ENCODE measurements at regions not wholly inside any gene's neighbourhood (a gene's known extent, or its start where the extent isn't known, plus 50 kb on each side); places are given as distances from the start of the nearest gene placed in this dataset.

DNA sequence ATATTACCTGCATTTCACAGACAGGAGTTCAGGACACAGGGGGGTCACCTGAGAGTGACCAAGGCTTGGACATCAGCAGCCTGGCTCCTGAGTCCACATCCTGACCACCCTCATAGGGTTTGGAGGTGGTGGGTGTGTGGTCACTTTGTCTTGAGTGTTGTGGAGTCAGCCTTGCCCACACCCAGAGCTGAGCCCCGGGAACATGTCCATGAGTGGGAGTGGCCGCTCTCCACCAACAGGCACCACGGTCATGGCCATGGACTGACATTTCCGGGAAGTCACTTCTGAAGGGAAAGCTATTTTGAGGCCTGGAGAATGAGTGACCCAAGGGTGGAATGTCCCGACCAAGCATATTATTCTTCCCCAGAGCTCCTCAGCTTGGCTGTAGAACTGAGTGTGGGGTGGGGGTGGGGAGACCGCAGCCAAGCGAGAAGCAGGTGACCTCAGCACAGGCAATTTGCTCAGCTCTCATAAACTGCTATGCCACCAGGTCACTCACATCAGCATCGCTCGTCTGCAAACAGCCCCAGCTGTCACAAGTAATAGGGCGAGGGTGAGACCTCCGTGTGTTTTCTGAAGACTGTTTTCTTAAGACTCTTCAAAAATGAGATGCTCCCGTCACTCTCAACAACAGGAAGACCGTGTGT is 348.6 kb upstream of the CDH4 start:
- DNase-seq (ENCODE audit: low spot score) = no peak
- H3K4me2 ChIP-seq (ENCODE audit: insufficient read depth, low read length, poor library complexity, severe bottlenecking) = no peak overlapping the region
- H2BK120ac ChIP-seq (ENCODE audit: low read depth, low read length) = no peak overlapping the region

DNA sequence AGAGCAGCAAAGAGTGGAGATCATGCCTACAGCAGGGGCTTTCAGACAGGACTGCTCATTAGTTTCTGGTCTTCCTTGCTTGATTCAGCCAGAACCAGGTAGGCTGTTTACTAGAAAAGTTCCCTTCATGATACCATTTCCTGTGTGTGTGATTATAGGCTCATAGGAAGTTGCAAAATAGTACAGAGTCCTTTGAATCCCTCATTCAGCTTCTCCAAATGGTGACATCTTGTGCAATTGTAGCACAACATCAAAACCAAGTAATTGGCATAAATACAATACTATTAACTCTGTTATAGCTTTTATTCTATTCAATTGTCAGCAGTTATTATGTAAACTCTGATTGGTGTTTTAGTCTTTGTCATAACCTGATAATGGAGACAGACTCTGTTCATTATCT is 347.3 kb upstream of the CDH4 start:
- no peaks in the 10 kb centered on the region for H3K4me1 ChIP-seq (ENCODE audit: control insufficient read depth in 2 of 2, insufficient read depth in 1 of 2, low read depth in 1 of 2, low read length in 2 of 2)
- no peak overlapping the region for H3K4me2 ChIP-seq (ENCODE audit: insufficient read depth, low read length, poor library complexity, severe bottlenecking)
- H3K23ac ChIP-seq (ENCODE audit: low read depth, low read length, poor library complexity) = no peak overlapping the region
- H2AK5ac ChIP-seq (ENCODE audit: low read depth, low read length) = no peak overlapping the region
- no peak overlapping the region for H3K4ac ChIP-seq (ENCODE audit: low read length)
- DNase-seq (ENCODE audit: low spot score) = no peak
- H2BK120ac ChIP-seq (ENCODE audit: low read depth, low read length) = no peak overlapping the region
- no peaks in the 10 kb centered on the region for H3K36me3 ChIP-seq (replicated peaks in 1 of 2; ENCODE audit: control insufficient read depth in 2 of 2, insufficient read depth in 2 of 2, low read length in 2 of 2)
- H3K79me1 ChIP-seq (ENCODE audit: low read depth, low read length) = no peaks in the 10 kb centered on the region
- H3K27me3 ChIP-seq (ENCODE audit: control insufficient read depth in 3 of 3, insufficient read depth in 3 of 3, low read depth in 1 of 3, low read length in 3 of 3) = no peaks in the 10 kb centered on the region
- H2BK15ac ChIP-seq (ENCODE audit: low read length) = no peak overlapping the region
- no peak overlapping the region for H3K18ac ChIP-seq (ENCODE audit: low read length)
- no peak overlapping the region for H2AFZ ChIP-seq (ENCODE audit: low read length)
- H3K27ac ChIP-seq (replicated peaks; ENCODE audit: low read length) = no peak overlapping the region
- H3K14ac ChIP-seq (ENCODE audit: low read length) = no peak overlapping the region
- H2BK12ac ChIP-seq (ENCODE audit: low read length) = no peak overlapping the region
- no peak overlapping the region for H3K4me3 ChIP-seq (ENCODE audit: low read length in 2 of 2)
- H4K8ac ChIP-seq (ENCODE audit: low read depth, low read length) = no peak overlapping the region
- H2BK5ac ChIP-seq (ENCODE audit: low read length) = no peak overlapping the region
- H3K9ac ChIP-seq (ENCODE audit: low read depth, low read length, poor library complexity) = no peak overlapping the region
- peaks cover 0 to 3% of the 10 kb centered on the region in 2 donors for H3K9me3 ChIP-seq (replicated peaks in 1 of 2; ENCODE audit: control insufficient read depth in 2 of 2, insufficient read depth in 1 of 2, low read depth in 1 of 2, low read length in 2 of 2)
- no peak overlapping the region for H4K91ac ChIP-seq (ENCODE audit: low read depth, low read length, poor library complexity)

More for the DNA sequence above, 348.6 kb upstream of the CDH4 start:
- Histone ChIP-seq H3K23ac (ENCODE audit: low read depth, low read length, poor library complexity) (no peak overlapping the region), H3K4me1 (ENCODE audit: control insufficient read depth in 2 of 2, insufficient read depth in 1 of 2, low read depth in 1 of 2, low read length in 2 of 2) (no peaks in the 10 kb centered on the region), H3K4ac (ENCODE audit: low read length) (no peak overlapping the region), H3K14ac (ENCODE audit: low read length) (no peak overlapping the region), H3K9me3 (replicated peaks in 1 of 2; ENCODE audit: control insufficient read depth in 2 of 2, insufficient read depth in 1 of 2, low read depth in 1 of 2, low read length in 2 of 2) (peaks cover 0 to 3% of the 10 kb centered on the region in 2 donors), H2AFZ (ENCODE audit: low read length) (no peak overlapping the region), H4K91ac (ENCODE audit: low read depth, low read length, poor library complexity) (no peak overlapping the region), H3K36me3 (replicated peaks in 1 of 2; ENCODE audit: control insufficient read depth in 2 of 2, insufficient read depth in 2 of 2, low read length in 2 of 2) (no peaks in the 10 kb centered on the region), H2AK5ac (ENCODE audit: low read depth, low read length) (no peak overlapping the region), H3K18ac (ENCODE audit: low read length) (peak overlapping the region; percentile 32), H2BK12ac (ENCODE audit: low read length) (no peak overlapping the region), H3K27me3 (ENCODE audit: control insufficient read depth in 3 of 3, insufficient read depth in 3 of 3, low read depth in 1 of 3, low read length in 3 of 3) (no peaks in the 10 kb centered on the region), H3K4me3 (ENCODE audit: low read length in 2 of 2) (no peak overlapping the region), H2BK15ac (ENCODE audit: low read length) (no peak overlapping the region), H2BK5ac (ENCODE audit: low read length) (no peak overlapping the region), H3K9ac (ENCODE audit: low read depth, low read length, poor library complexity) (no peak overlapping the region), H3K79me1 (ENCODE audit: low read depth, low read length) (no peaks in the 10 kb centered on the region), H4K8ac (ENCODE audit: low read depth, low read length) (no peak overlapping the region), H3K27ac (replicated peaks; ENCODE audit: low read length) (no peak overlapping the region)
- no CpG with 5 or more reads among the region's 13 CpGs for WGBS, 2 donors (ENCODE audit: extremely low coverage in 2 of 2, insufficient read length in 2 of 2, insufficient replicate concordance in 1 of 2)

DNA sequence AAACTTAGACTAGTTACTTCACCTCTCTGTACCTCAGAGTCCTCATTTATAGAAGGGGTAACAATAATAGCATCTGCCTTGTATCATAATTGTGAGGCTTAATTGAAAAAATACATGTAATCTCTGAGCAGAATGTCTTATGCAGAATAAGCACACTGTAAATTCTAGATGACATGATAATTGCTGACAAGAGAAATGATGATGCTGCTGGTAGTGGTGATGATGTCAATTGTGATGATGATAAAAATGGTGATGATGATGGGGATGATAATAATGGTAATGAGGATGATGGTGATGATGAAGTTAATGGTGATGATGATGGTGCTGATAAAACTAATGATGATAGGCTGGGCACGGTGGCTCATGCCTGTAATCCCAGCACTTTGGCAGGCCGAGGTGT is 346.1 kb upstream of the CDH4 start:
- Histone ChIP-seq H3K4ac (ENCODE audit: low read length) (no peak overlapping the region), H3K4me3 (ENCODE audit: low read length in 2 of 2) (no peak overlapping the region), H3K18ac (ENCODE audit: low read length) (no peak overlapping the region), H3K9me3 (replicated peaks in 1 of 2; ENCODE audit: control insufficient read depth in 2 of 2, insufficient read depth in 1 of 2, low read depth in 1 of 2, low read length in 2 of 2) (peaks cover 0 to 3% of the 10 kb centered on the region in 2 donors), H4K8ac (ENCODE audit: low read depth, low read length) (no peak overlapping the region), H3K27ac (replicated peaks; ENCODE audit: low read length) (no peak overlapping the region), H3K14ac (ENCODE audit: low read length) (no peak overlapping the region), H2BK12ac (ENCODE audit: low read length) (no peak overlapping the region), H2BK15ac (ENCODE audit: low read length) (no peak overlapping the region), H3K4me2 (ENCODE audit: insufficient read depth, low read length, poor library complexity, severe bottlenecking) (no peak overlapping the region), H2BK5ac (ENCODE audit: low read length) (no peak overlapping the region), H3K36me3 (replicated peaks in 1 of 2; ENCODE audit: control insufficient read depth in 2 of 2, insufficient read depth in 2 of 2, low read length in 2 of 2) (no peaks in the 10 kb centered on the region), H2AFZ (ENCODE audit: low read length) (no peak overlapping the region), H3K4me1 (ENCODE audit: control insufficient read depth in 2 of 2, insufficient read depth in 1 of 2, low read depth in 1 of 2, low read length in 2 of 2) (no peaks in the 10 kb centered on the region), H4K91ac (ENCODE audit: low read depth, low read length, poor library complexity) (no peak overlapping the region), H2BK120ac (ENCODE audit: low read depth, low read length) (no peak overlapping the region), H3K9ac (ENCODE audit: low read depth, low read length, poor library complexity) (no peak overlapping the region), H3K79me1 (ENCODE audit: low read depth, low read length) (no peaks in the 10 kb centered on the region), H3K23ac (ENCODE audit: low read depth, low read length, poor library complexity) (no peak overlapping the region), H3K27me3 (ENCODE audit: control insufficient read depth in 3 of 3, insufficient read depth in 3 of 3, low read depth in 1 of 3, low read length in 3 of 3) (no peaks in the 10 kb centered on the region), H2AK5ac (ENCODE audit: low read depth, low read length) (no peak overlapping the region)
- WGBS, 2 donors (ENCODE audit: extremely low coverage in 2 of 2, insufficient read length in 2 of 2, insufficient replicate concordance in 1 of 2) = no CpG with 5 or more reads among the region's 2 CpGs
- no peak for DNase-seq (ENCODE audit: low spot score)

GRCh38 chr20:60906555-60906954 is 345.5 kb upstream of the CDH4 start:
- no peak overlapping the region for H2BK12ac ChIP-seq (ENCODE audit: low read length)
- no peak overlapping the region for H4K91ac ChIP-seq (ENCODE audit: low read depth, low read length, poor library complexity)
- WGBS, 2 donors (ENCODE audit: extremely low coverage in 2 of 2, insufficient read length in 2 of 2, insufficient replicate concordance in 1 of 2) = 100% methylated on average over 2 to 4 of the region's 4 CpGs
- no peak overlapping the region for H2BK5ac ChIP-seq (ENCODE audit: low read length)
- H3K18ac ChIP-seq (ENCODE audit: low read length) = no peak overlapping the region
- H2BK15ac ChIP-seq (ENCODE audit: low read length) = no peak overlapping the region
- H3K4me2 ChIP-seq (ENCODE audit: insufficient read depth, low read length, poor library complexity, severe bottlenecking) = no peak overlapping the region
- no peak overlapping the region for H3K14ac ChIP-seq (ENCODE audit: low read length)
- H3K9me3 ChIP-seq (replicated peaks in 1 of 2; ENCODE audit: control insufficient read depth in 2 of 2, insufficient read depth in 1 of 2, low read depth in 1 of 2, low read length in 2 of 2) = peaks cover 0 to 2% of the 10 kb centered on the region in 2 donors
- H3K36me3 ChIP-seq (replicated peaks in 1 of 2; ENCODE audit: control insufficient read depth in 2 of 2, insufficient read depth in 2 of 2, low read length in 2 of 2) = no peaks in the 10 kb centered on the region
- H3K27me3 ChIP-seq (ENCODE audit: control insufficient read depth in 3 of 3, insufficient read depth in 3 of 3, low read depth in 1 of 3, low read length in 3 of 3) = no peaks in the 10 kb centered on the region
- H3K23ac ChIP-seq (ENCODE audit: low read depth, low read length, poor library complexity) = no peak overlapping the region
- H3K4me3 ChIP-seq (ENCODE audit: low read length in 2 of 2) = no peak overlapping the region
- H3K4me1 ChIP-seq (ENCODE audit: control insufficient read depth in 2 of 2, insufficient read depth in 1 of 2, low read depth in 1 of 2, low read length in 2 of 2) = no peaks in the 10 kb centered on the region
- no peak overlapping the region for H3K9ac ChIP-seq (ENCODE audit: low read depth, low read length, poor library complexity)
- DNase-seq (ENCODE audit: low spot score) = no peak
- H4K8ac ChIP-seq (ENCODE audit: low read depth, low read length) = no peak overlapping the region
- no peak overlapping the region for H2BK120ac ChIP-seq (ENCODE audit: low read depth, low read length)
- H2AFZ ChIP-seq (ENCODE audit: low read length) = no peak overlapping the region
- no peak overlapping the region for H2AK5ac ChIP-seq (ENCODE audit: low read depth, low read length)
- H3K4ac ChIP-seq (ENCODE audit: low read length) = no peak overlapping the region
- no peak overlapping the region for H3K27ac ChIP-seq (replicated peaks; ENCODE audit: low read length)
- no peaks in the 10 kb centered on the region for H3K79me1 ChIP-seq (ENCODE audit: low read depth, low read length)

Measured in neuronal stem cell (in vitro differentiated cells).